GM23338 (cell line): ENCODE measurements at regions not wholly inside any gene's neighbourhood (a gene's known extent, or its start where the extent isn't known, plus 50 kb on each side); places are given as distances from the start of the nearest gene placed in this dataset.

Experiments
- CREB1 ChIP-seq: fragments of 250-450 bp; sonication (Bioruptor Pico); IDR thresholded peaks from 2 replicates; pipeline ENCODE4 v1.5.0; 2020; ENCODE audit warnings: low read depth, mild to moderate bottlenecking, moderate library complexity
- EZH2 ChIP-seq: fragments of 200-600 bp; sonication (generic); IDR thresholded peaks from one replicate; pipeline ENCODE4 v1.8.0; 2017; ENCODE audit warnings: antibody characterized with exemption, mild to moderate bottlenecking, low read depth; ENCODE audit not compliant: unreplicated experiment
- EZH2phosphoT487 ChIP-seq: fragments of 200-600 bp; sonication (generic); IDR thresholded peaks from one replicate; pipeline ENCODE4 v1.8.1; 2018; ENCODE audit warnings: antibody characterized with exemption; ENCODE audit not compliant: unreplicated experiment
- JUNB ChIP-seq: IDR thresholded peaks from one replicate; pipeline ENCODE4 v1.6.1; 2016; ENCODE audit warnings: antibody characterized with exemption; ENCODE audit not compliant: unreplicated experiment
- NANOG ChIP-seq: IDR thresholded peaks from 2 replicates; pipeline ENCODE4 v1.6.1; 2016; ENCODE audit warnings: antibody characterized with exemption, borderline replicate concordance
- POLR2AphosphoS5 ChIP-seq: IDR thresholded peaks from 2 replicates; pipeline ENCODE4 v1.6.1; 2016; ENCODE audit warnings: antibody characterized with exemption, low read depth
- REST ChIP-seq: IDR thresholded peaks from one replicate; pipeline ENCODE4 v1.6.1; 2018; ENCODE audit warnings: antibody characterized with exemption; ENCODE audit not compliant: unreplicated experiment
- ZNF331 ChIP-seq: fragments of 250-450 bp; sonication (Bioruptor Pico); IDR thresholded peaks from 2 replicates; pipeline ENCODE4 v1.5.0; 2020; ENCODE audit warnings: low read depth, mild to moderate bottlenecking, moderate library complexity
- TF ChIP-seq, protein P1 (sequence below), 2 experiments: fragments of 200-600 bp in 1 of 2; sonication (generic) in 1 of 2; conservative IDR thresholded peaks; 2 replicates each; pipeline versions ENCODE4 v1.5.1 to v1.6.1; 2016 to 2017; ENCODE audit warnings: antibody characterized with exemption in 2 of 2, low read depth in 2 of 2, mild to moderate bottlenecking in 2 of 2, moderate library complexity in 1 of 2

- TF ChIP-seq REST (no peak), EZH2phosphoT487 (no peak), JUNB (no peak), CREB1 (CRISPR knock-in tag) (no peak), POLR2AphosphoS5 (no peak), EZH2 (no peak), ZNF331 (CRISPR knock-in tag) (no peak), NANOG (no peak)
- TF ChIP-seq, protein P1, sequence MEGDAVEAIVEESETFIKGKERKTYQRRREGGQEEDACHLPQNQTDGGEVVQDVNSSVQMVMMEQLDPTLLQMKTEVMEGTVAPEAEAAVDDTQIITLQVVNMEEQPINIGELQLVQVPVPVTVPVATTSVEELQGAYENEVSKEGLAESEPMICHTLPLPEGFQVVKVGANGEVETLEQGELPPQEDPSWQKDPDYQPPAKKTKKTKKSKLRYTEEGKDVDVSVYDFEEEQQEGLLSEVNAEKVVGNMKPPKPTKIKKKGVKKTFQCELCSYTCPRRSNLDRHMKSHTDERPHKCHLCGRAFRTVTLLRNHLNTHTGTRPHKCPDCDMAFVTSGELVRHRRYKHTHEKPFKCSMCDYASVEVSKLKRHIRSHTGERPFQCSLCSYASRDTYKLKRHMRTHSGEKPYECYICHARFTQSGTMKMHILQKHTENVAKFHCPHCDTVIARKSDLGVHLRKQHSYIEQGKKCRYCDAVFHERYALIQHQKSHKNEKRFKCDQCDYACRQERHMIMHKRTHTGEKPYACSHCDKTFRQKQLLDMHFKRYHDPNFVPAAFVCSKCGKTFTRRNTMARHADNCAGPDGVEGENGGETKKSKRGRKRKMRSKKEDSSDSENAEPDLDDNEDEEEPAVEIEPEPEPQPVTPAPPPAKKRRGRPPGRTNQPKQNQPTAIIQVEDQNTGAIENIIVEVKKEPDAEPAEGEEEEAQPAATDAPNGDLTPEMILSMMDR (conservative IDR thresholded peaks at IDR 0.05; ENCODE audit: low read depth in 2 of 2), result no peak
Measured at GRCh38 chr21:41585199-41585994, 77.4 kb upstream of the TMPRSS2 start.
